ENCODE measurements at regions not wholly inside any gene's neighbourhood (a gene's known extent, or its start where the extent isn't known, plus 50 kb on each side); places are given as distances from the start of the nearest gene placed in this dataset.

DNA sequence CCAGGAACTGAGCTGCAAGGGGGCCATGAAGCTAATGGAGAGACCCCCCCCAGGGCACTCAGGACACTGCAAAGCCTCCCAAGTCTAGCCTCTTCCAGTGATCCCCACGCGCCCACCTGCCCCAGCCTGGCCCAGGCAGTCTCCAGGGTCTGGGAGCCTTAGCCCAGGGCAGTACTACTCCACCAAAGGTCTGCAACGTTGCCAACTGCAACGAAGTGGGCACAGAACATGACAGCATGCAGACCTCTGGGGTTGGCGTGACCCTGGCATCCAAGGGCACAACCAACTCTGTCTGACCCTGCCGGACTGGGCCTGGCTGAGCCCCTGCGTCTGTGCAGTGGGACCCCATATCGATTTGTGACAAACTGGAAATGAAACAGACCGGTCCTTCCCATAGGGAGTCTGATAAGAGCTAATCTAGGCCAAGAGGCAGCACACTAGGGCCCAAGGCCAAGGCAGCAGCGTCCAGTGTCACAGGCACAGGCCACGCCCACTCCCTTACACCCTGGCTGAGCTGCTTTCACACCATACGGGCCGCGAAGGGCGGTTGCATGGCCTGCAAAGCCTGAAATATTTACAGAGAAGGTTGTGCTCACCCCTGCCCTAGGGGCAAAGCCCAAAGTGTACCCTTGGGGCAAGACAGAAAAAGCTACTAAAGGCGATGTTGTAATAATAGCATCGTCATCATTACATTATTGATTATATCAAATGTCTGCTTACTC is 76.7 kb downstream of the NCOR2 start:
- TF ChIP-seq, protein P1, sequence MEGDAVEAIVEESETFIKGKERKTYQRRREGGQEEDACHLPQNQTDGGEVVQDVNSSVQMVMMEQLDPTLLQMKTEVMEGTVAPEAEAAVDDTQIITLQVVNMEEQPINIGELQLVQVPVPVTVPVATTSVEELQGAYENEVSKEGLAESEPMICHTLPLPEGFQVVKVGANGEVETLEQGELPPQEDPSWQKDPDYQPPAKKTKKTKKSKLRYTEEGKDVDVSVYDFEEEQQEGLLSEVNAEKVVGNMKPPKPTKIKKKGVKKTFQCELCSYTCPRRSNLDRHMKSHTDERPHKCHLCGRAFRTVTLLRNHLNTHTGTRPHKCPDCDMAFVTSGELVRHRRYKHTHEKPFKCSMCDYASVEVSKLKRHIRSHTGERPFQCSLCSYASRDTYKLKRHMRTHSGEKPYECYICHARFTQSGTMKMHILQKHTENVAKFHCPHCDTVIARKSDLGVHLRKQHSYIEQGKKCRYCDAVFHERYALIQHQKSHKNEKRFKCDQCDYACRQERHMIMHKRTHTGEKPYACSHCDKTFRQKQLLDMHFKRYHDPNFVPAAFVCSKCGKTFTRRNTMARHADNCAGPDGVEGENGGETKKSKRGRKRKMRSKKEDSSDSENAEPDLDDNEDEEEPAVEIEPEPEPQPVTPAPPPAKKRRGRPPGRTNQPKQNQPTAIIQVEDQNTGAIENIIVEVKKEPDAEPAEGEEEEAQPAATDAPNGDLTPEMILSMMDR (IDR thresholded peaks at IDR 0.05; ENCODE audit: borderline replicate concordance, extremely low read depth, low read length, poor library complexity, severe bottlenecking), result no peak
- no peak for TF ChIP-seq EZH2 (IDR thresholded peaks at IDR 0.05; ENCODE audit: borderline replicate concordance, low read depth, low read length, severe bottlenecking)
- H3K79me2 ChIP-seq (ENCODE audit: insufficient read depth, low read length), result peaks cover 69% of the 10 kb centered on the region
- no peak for DNase-seq
- no peak overlapping the region for H3K27ac ChIP-seq (ENCODE audit: low read length)
- H3K27me3 ChIP-seq (ENCODE audit: insufficient read depth, low read length, poor library complexity), result no peaks in the 10 kb centered on the region
- H3K36me3 ChIP-seq (ENCODE audit: insufficient read depth, low read length), result peaks cover 68% of the 10 kb centered on the region
- H3K4me2 ChIP-seq (ENCODE audit: insufficient read depth, low read length), result no peak overlapping the region
- H3K4me3 ChIP-seq (ENCODE audit: low read depth in 1 of 2, low read length in 2 of 2), result no peak overlapping the region
- H4K20me1 ChIP-seq (ENCODE audit: insufficient read depth, low read length), result peaks cover 93% of the 10 kb centered on the region
- no peak for ATAC-seq (ENCODE audit: insufficient read depth, low read depth)
- no peak overlapping the region for H3K9ac ChIP-seq (ENCODE audit: low read depth, low read length)
- no peak overlapping the region for H2AFZ ChIP-seq (ENCODE audit: low read depth, low read length)
- no peaks in the 10 kb centered on the region for H3K4me1 ChIP-seq (ENCODE audit: insufficient read depth, low read length)
- H3K9me3 ChIP-seq (ENCODE audit: insufficient read depth, low read length, severe bottlenecking), result no peaks in the 10 kb centered on the region

DNA sequence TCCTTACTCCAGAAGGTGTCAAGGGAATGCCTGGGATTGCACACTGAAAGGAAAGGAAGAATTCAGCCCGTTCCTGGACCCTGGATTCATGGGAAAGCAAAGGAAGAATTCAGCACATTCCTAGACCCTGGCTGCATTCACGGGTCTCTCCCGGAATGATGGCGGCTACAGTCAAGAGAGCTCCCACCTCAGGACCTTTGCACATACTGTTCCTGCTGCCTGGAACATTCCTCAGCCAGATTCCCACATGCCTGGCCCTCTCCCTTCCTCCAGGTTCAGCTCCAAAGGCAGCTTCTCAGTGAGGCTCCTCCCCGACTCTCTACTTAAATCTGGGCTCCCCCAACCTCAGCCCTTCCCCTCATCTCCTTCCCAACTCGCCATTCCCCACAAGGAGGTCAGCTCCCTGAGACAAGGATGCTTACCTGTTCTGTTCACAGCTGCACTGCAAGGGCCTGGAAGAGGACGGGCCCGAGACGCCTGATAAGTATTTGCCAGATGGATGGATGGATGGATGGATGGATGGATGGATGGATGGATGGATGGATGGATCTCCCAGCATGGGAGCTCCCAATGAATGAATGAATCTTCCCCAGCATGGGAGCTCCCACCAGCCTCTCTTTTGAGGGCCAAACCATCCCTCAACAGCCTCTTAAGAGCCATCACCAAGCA is 77.4 kb downstream of the NCOR2 start:
- H3K79me2 ChIP-seq (ENCODE audit: insufficient read depth, low read length), result peaks cover 67% of the 10 kb centered on the region
- H3K4me3 ChIP-seq (ENCODE audit: low read depth in 1 of 2, low read length in 2 of 2), result no peak overlapping the region
- no peaks in the 10 kb centered on the region for H3K9me3 ChIP-seq (ENCODE audit: insufficient read depth, low read length, severe bottlenecking)
- ATAC-seq (ENCODE audit: insufficient read depth, low read depth) (no peak), DNase-seq (no peak)
- no peak overlapping the region for H3K9ac ChIP-seq (ENCODE audit: low read depth, low read length)
- peaks cover 68% of the 10 kb centered on the region for H3K36me3 ChIP-seq (ENCODE audit: insufficient read depth, low read length)
- no peaks in the 10 kb centered on the region for H3K27me3 ChIP-seq (ENCODE audit: insufficient read depth, low read length, poor library complexity)
- TF ChIP-seq EZH2 (IDR thresholded peaks at IDR 0.05; ENCODE audit: borderline replicate concordance, low read depth, low read length, severe bottlenecking), result no peak
- TF ChIP-seq, protein P1 (IDR thresholded peaks at IDR 0.05; ENCODE audit: borderline replicate concordance, extremely low read depth, low read length, poor library complexity, severe bottlenecking), result no peak
- H3K4me2 ChIP-seq (ENCODE audit: insufficient read depth, low read length), result no peak overlapping the region
- H3K27ac ChIP-seq (ENCODE audit: low read length), result no peak overlapping the region
- H3K4me1 ChIP-seq (ENCODE audit: insufficient read depth, low read length), result no peaks in the 10 kb centered on the region
- no peak overlapping the region for H2AFZ ChIP-seq (ENCODE audit: low read depth, low read length)
- H4K20me1 ChIP-seq (ENCODE audit: insufficient read depth, low read length), result peaks cover 91% of the 10 kb centered on the region

DNA sequence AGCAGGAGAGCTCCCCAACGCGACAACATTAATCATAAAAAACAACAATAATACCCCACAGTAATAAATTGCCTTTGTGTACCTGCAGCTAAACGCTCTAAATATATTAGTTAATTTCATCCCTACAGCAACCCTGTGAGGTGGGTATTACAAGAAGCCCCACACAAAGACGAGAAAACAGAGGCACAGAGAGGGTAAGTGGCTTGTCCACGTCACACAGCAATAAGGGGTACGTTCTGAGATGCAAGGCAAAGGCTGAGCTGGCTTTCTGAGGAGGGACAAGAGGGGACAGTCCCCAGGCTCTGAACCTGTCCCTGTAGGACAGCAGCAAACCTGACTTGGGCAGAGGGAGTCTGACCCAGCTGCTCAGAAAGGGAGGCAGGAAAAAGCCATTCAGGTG is 78.2 kb downstream of the NCOR2 start:
- H3K9ac ChIP-seq (ENCODE audit: low read depth, low read length), result no peak overlapping the region
- peaks cover 90% of the 10 kb centered on the region for H4K20me1 ChIP-seq (ENCODE audit: insufficient read depth, low read length)
- peaks cover 59% of the 10 kb centered on the region for H3K79me2 ChIP-seq (ENCODE audit: insufficient read depth, low read length)
- no peaks in the 10 kb centered on the region for H3K27me3 ChIP-seq (ENCODE audit: insufficient read depth, low read length, poor library complexity)
- peaks cover 70% of the 10 kb centered on the region for H3K36me3 ChIP-seq (ENCODE audit: insufficient read depth, low read length)
- DNase-seq (no peak), ATAC-seq (ENCODE audit: insufficient read depth, low read depth) (no peak)
- H3K4me1 ChIP-seq (ENCODE audit: insufficient read depth, low read length), result no peaks in the 10 kb centered on the region
- TF ChIP-seq, protein P1 (IDR thresholded peaks at IDR 0.05; ENCODE audit: borderline replicate concordance, extremely low read depth, low read length, poor library complexity, severe bottlenecking), result no peak
- TF ChIP-seq EZH2 (IDR thresholded peaks at IDR 0.05; ENCODE audit: borderline replicate concordance, low read depth, low read length, severe bottlenecking), result no peak
- H3K9me3 ChIP-seq (ENCODE audit: insufficient read depth, low read length, severe bottlenecking), result no peaks in the 10 kb centered on the region
- no peak overlapping the region for H2AFZ ChIP-seq (ENCODE audit: low read depth, low read length)
- H3K4me2 ChIP-seq (ENCODE audit: insufficient read depth, low read length), result no peak overlapping the region
- no peak overlapping the region for H3K4me3 ChIP-seq (ENCODE audit: low read depth in 1 of 2, low read length in 2 of 2)
- H3K27ac ChIP-seq (ENCODE audit: low read length), result no peak overlapping the region
